ENCODE measurements at regions not wholly inside any gene's neighbourhood (a gene's known extent, or its start where the extent isn't known, plus 50 kb on each side); places are given as distances from the start of the nearest gene placed in this dataset.

- ChIA-PET CTCF (no interaction called here), POLR2A (no interaction called here)
- Mint-ChIP-seq H3K27me3 (ENCODE audit: low read depth) (no peaks in the 10 kb centered on the region), H3K36me3 (peaks cover 34% of the 10 kb centered on the region), H3K4me3 (no peak overlapping the region), H3K4me1 (no peaks in the 10 kb centered on the region), H3K9me3 (peaks cover 42% of the 10 kb centered on the region), H3K27ac (no peak overlapping the region)
- DNase-seq (ENCODE audit: low spot score) (no peak), ATAC-seq (no peak)
- TF ChIP-seq ZMAT4 (CRISPR knock-in tag; IDR thresholded peaks at IDR 0.05): no peak
- no peak for TF ChIP-seq MLX (CRISPR knock-in tag; IDR thresholded peaks at IDR 0.05)
- no peak for TF ChIP-seq NR1H2 (CRISPR knock-in tag; IDR thresholded peaks at IDR 0.05)
- TF ChIP-seq ATF1 (CRISPR knock-in tag; IDR thresholded peaks at IDR 0.05): no peak
- TF ChIP-seq NR2C2 (CRISPR knock-in tag; IDR thresholded peaks at IDR 0.05): no peak
Measured at GRCh38 chrY:15984651-15985398, 1460.5 kb downstream of the NLGN4Y start.

- H3K4me1 Mint-ChIP-seq: peaks cover 5% of the 10 kb centered on the region
- H3K9me3 Mint-ChIP-seq: no peaks in the 10 kb centered on the region
- no peaks in the 10 kb centered on the region for H3K36me3 Mint-ChIP-seq
- H3K4me3 Mint-ChIP-seq: no peak overlapping the region
- POLR2A ChIA-PET: no interaction called here
- ATAC-seq (no peak), DNase-seq (ENCODE audit: low spot score) (no peak)
- CTCF ChIA-PET: no interaction called here
- H3K27me3 Mint-ChIP-seq (ENCODE audit: low read depth): no peaks in the 10 kb centered on the region
- TF ChIP-seq SMAD4 (CRISPR knock-in tag; IDR thresholded peaks at IDR 0.05) (no peak), CREB1 (CRISPR knock-in tag; IDR thresholded peaks at IDR 0.05) (no peak), PREB (CRISPR knock-in tag; IDR thresholded peaks at IDR 0.05; ENCODE audit: borderline replicate concordance) (no peak), ZNF281 (CRISPR knock-in tag; IDR thresholded peaks at IDR 0.05) (no peak), NR2C2 (CRISPR knock-in tag; IDR thresholded peaks at IDR 0.05) (no peak), ZNF423 (CRISPR knock-in tag; IDR thresholded peaks at IDR 0.05) (no peak), FOXK1 (CRISPR knock-in tag; IDR thresholded peaks at IDR 0.05) (no peak), JAZF1 (CRISPR knock-in tag; IDR thresholded peaks at IDR 0.05) (no peak), ETV6 (CRISPR knock-in tag; IDR thresholded peaks at IDR 0.05) (no peak)
- no peak overlapping the region for H3K27ac Mint-ChIP-seq
Measured at GRCh38 chrY:15996014-15996413, 1471.7 kb downstream of the NLGN4Y start.

GRCh38 chrY:16000751-16001150 is 1476.4 kb downstream of the NLGN4Y start:
- TF ChIP-seq ARID4B (CRISPR knock-in tag; IDR thresholded peaks at IDR 0.05; ENCODE audit: borderline replicate concordance): no peak
- DNase-seq (ENCODE audit: low spot score) (no peak), ATAC-seq (no peak)
- no peaks in the 10 kb centered on the region for H3K27me3 Mint-ChIP-seq (ENCODE audit: low read depth)
- H3K27ac Mint-ChIP-seq: no peak overlapping the region
- no peak overlapping the region for H3K4me3 Mint-ChIP-seq
- peaks cover 10% of the 10 kb centered on the region for H3K4me1 Mint-ChIP-seq
- no peaks in the 10 kb centered on the region for H3K36me3 Mint-ChIP-seq
- POLR2A ChIA-PET: no interaction called here
- H3K9me3 Mint-ChIP-seq: peaks cover 8% of the 10 kb centered on the region; the same call in 1 of the 2 replicates
- CTCF ChIA-PET: no interaction called here
